Body of pancreas (tissue), 4 donors: ENCODE measurements at regions not wholly inside any gene's neighbourhood (a gene's known extent, or its start where the extent isn't known, plus 50 kb on each side); places are given as distances from the start of the nearest gene placed in this dataset.

ENCODE experiments used
- CTCF ChIP-seq, 7 experiments: fragments of 450-650 bp in 4 of 7; fragments of 200-600 bp in 3 of 7; sonication (generic) in 3 of 7; IDR thresholded peaks; one replicate each; pipeline ENCODE4 v1.5.1; 2016 to 2019; ENCODE audit warnings: antibody characterized with exemption in 7 of 7
- POLR2A ChIP-seq, 3 donors: fragments of 450-650 bp; IDR thresholded peaks; one replicate each; pipeline ENCODE4 v1.6.1; 2016; ENCODE audit warnings: antibody characterized with exemption in 3 of 3, mild to moderate bottlenecking in 2 of 3

DNA sequence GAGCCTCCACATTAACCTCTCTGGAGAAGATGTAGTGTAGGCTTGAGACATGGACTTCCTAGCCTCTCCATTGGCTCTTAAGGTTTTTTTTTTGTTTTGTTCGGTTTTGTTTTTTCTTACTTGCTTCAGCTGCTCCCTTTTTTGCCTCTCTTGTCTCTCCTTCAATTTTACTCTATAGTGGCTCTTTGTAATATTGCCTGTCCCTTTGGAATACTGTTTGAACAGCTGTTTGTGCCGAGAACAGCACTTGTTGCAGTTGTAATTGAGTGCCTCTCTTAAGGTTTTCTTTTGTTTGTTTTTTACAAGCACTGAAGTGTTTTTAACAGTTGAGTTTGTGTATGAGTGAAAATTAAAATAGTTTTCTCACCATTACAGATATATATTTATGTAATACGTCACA, 567.7 kb downstream of the LRFN5 start:
- TF ChIP-seq CTCF (IDR thresholded peaks at IDR 0.05) (no peak), POLR2A (IDR thresholded peaks at IDR 0.05) (no peak)
